ENCODE measurements at regions not wholly inside any gene's neighbourhood (a gene's known extent, or its start where the extent isn't known, plus 50 kb on each side); places are given as distances from the start of the nearest gene placed in this dataset.

GRCh38 chr9:99385814-99386279 is 163.8 kb downstream of the SEC61B start:
- H3K36me3 Mint-ChIP-seq = no peaks in the 10 kb centered on the region
- ChIA-PET CTCF (interaction anchor here (1.4 kb wide), 1 partner anchor 201 kb away, joined by 5 read pairs; no protein-coding TSS in a partner anchor), POLR2A (no interaction called here)
- no peak for TF ChIP-seq ZNF671 (CRISPR knock-in tag; IDR thresholded peaks at IDR 0.05)
- TF ChIP-seq KAT7 (CRISPR knock-in tag; IDR thresholded peaks at IDR 0.05; ENCODE audit: borderline replicate concordance) = no peak
- no peak for TF ChIP-seq GRHL2 (CRISPR knock-in tag; IDR thresholded peaks at IDR 0.05; ENCODE audit: insufficient replicate concordance, severe bottlenecking)
- H3K27ac Mint-ChIP-seq = no peak overlapping the region
- H3K4me3 Mint-ChIP-seq = no peak overlapping the region
- ATAC-seq (no peak), DNase-seq (ENCODE audit: low spot score) (no peak)
- H3K4me1 Mint-ChIP-seq = no peaks in the 10 kb centered on the region
- H3K9me3 Mint-ChIP-seq = no peaks in the 10 kb centered on the region
- no peaks in the 10 kb centered on the region for H3K27me3 Mint-ChIP-seq (ENCODE audit: low read depth)

- ChIA-PET POLR2A (no interaction called here), CTCF (no interaction called here)
- H3K27ac Mint-ChIP-seq = no peak overlapping the region
- H3K27me3 Mint-ChIP-seq (ENCODE audit: low read depth) = no peaks in the 10 kb centered on the region
- no peak overlapping the region for H3K4me3 Mint-ChIP-seq
- no peaks in the 10 kb centered on the region for H3K4me1 Mint-ChIP-seq
- H3K36me3 Mint-ChIP-seq = no peaks in the 10 kb centered on the region
- DNase-seq (ENCODE audit: low spot score) = no peak
- ATAC-seq = no peak
- no peak for TF ChIP-seq TEAD1 (CRISPR knock-in tag; IDR thresholded peaks at IDR 0.05)
- H3K9me3 Mint-ChIP-seq = no peaks in the 10 kb centered on the region
Observed at GRCh38 chr9:99387431-99387830, 165.3 kb downstream of the SEC61B start.

GRCh38 chr9:99389087-99390033 is 167.3 kb downstream of the SEC61B start:
- POLR2A ChIA-PET = no interaction called here
- CTCF ChIA-PET = interaction anchor here (0.6 kb wide), 1 partner anchor 1963 kb away, joined by 3 read pairs; no protein-coding TSS in a partner anchor
- no peak for DNase-seq (ENCODE audit: low spot score)
- no peak for ATAC-seq
- Mint-ChIP-seq H3K9me3 (no peaks in the 10 kb centered on the region), H3K4me1 (no peaks in the 10 kb centered on the region), H3K4me3 (no peak overlapping the region), H3K36me3 (no peaks in the 10 kb centered on the region), H3K27me3 (ENCODE audit: low read depth) (no peaks in the 10 kb centered on the region), H3K27ac (no peak overlapping the region)
- no peak for TF ChIP-seq FOXP4 (CRISPR knock-in tag; IDR thresholded peaks at IDR 0.05)
- TF ChIP-seq SP1 (CRISPR knock-in tag; conservative IDR thresholded peaks at IDR 0.05) = no peak
- TF ChIP-seq NFYB (CRISPR knock-in tag; conservative IDR thresholded peaks at IDR 0.05; ENCODE audit: low read depth) = no peak
- no peak for TF ChIP-seq FOXK1 (CRISPR knock-in tag; IDR thresholded peaks at IDR 0.05)
- TF ChIP-seq GABPB1 (CRISPR knock-in tag; IDR thresholded peaks at IDR 0.05) = no peak
- no peak for TF ChIP-seq JUN (CRISPR knock-in tag; IDR thresholded peaks at IDR 0.05)
- TF ChIP-seq ZNF512 (CRISPR knock-in tag; IDR thresholded peaks at IDR 0.05; ENCODE audit: borderline replicate concordance) = no peak
- no peak for TF ChIP-seq ZMAT4 (CRISPR knock-in tag; IDR thresholded peaks at IDR 0.05)
- no peak for TF ChIP-seq ESRRA (CRISPR knock-in tag; IDR thresholded peaks at IDR 0.05; ENCODE audit: borderline replicate concordance)
- TF ChIP-seq CBFB (CRISPR knock-in tag; IDR thresholded peaks at IDR 0.05; ENCODE audit: low read depth) = no peak
- no peak for TF ChIP-seq TP53 (CRISPR knock-in tag; IDR thresholded peaks at IDR 0.05)
- no peak for TF ChIP-seq ZSCAN18 (CRISPR knock-in tag; IDR thresholded peaks at IDR 0.05)
- TF ChIP-seq TEAD4 (CRISPR knock-in tag; IDR thresholded peaks at IDR 0.05) = no peak
- TF ChIP-seq ARID4B (CRISPR knock-in tag; IDR thresholded peaks at IDR 0.05; ENCODE audit: borderline replicate concordance) = no peak
- no peak for TF ChIP-seq PREB (CRISPR knock-in tag; IDR thresholded peaks at IDR 0.05; ENCODE audit: borderline replicate concordance)

All from WTC11 (cell line).